HG03354 (cell line): ENCODE measurements at regions not wholly inside any gene's neighbourhood (a gene's known extent, or its start where the extent isn't known, plus 50 kb on each side); places are given as distances from the start of the nearest gene placed in this dataset.
A peak's percentile ranks its signal among the peaks of the same experiment; 100 is the strongest.

Source experiments
- ATAC-seq: cut with Tn5 transposase; IDR thresholded peaks from one replicate; pipeline ENCODE4 v1.9.1; 2021; ENCODE audit warnings: mild to moderate bottlenecking; ENCODE audit not compliant: unreplicated experiment, poor library complexity, severe bottlenecking

DNA sequence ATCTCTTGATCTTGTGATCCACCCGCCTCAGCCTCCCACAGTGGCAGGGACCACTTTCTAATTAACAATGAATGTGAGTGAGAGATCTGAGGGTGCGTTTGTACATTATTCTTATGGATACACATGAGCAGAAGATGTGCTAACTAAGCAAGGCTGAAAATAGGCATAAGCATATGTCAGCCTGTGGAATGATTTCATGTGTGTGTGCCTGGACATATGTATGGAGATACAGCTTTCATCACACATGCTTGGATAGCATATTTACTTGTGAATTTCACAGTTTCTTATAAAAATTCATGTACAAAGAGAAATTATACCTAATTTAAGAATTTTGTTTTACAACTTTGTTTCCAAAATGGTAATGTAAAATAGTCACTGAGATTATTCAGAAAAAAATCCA is 565.6 kb downstream of the MTRR start:
- no peak for ATAC-seq

GRCh38 chr5:8436924-8437323 is 568.0 kb downstream of the MTRR start:
- no peak for ATAC-seq

DNA sequence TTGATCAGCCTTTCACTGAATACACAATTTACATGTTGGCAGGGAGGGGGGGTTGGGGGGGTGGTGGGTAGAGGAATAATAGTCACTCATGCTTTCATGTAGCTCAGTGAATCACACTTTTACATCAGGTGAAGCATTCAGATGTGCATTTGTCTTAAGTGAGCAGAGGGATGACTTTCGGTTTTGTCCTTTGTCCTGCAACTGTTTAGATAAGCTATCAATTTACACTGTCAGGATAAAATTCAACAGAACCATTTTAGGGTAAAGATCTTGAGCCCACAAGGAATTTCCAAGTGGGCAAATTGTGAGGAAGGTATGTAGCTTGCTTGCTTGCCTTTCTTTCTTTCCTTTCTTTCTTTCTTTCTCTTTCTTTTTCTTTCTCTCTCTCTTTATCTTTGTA is 576.2 kb downstream of the MTRR start:
- no peak for ATAC-seq

DNA sequence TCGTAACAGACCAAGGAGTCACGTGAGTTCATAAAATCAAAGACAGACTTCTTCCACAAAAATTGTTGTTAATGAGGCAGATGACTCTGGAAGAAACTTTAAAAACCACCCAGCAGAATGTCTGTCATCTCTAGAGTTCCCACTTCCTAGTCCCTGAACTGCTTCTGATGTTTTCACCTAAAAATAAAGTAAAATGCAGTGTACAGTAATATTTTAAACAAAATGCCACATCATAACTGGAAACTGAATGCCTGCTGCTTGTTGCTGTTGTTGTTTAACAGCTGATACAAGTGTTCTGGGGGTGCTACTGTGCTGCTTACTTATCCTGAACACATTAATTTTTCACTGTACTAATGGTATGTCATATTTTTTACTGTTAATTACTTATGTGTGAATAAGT is 577.2 kb downstream of the MTRR start:
- ATAC-seq: no peak

- ATAC-seq: no peak
Measured at GRCh38 chr5:8456846-8457186, 587.9 kb downstream of the MTRR start.

GRCh38 chr5:8457187-8458037 is 588.5 kb downstream of the MTRR start:
- peak; percentile 96 for ATAC-seq

DNA sequence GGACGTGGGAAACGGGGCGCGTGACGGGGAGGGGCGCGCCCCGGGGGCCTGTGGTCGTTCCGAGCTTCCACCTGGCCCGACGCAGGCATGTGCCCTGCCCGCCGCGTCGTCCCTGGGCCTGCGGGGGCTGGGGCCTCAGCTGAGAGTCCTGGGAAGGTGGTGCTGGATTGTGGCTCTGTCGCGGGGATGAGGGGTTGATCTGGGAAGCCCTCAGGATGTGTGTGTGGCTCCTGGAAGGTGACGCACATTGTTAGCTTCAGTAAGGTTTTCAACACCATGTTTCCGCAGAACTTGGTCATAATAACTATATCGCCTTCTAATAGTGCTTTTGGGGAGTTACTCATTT is 589.1 kb downstream of the MTRR start:
- ATAC-seq: peak; percentile 26

GRCh38 chr5:8461543-8461942 is 592.6 kb downstream of the MTRR start:
- no peak for ATAC-seq

GRCh38 chr5:8462565-8462964 is 593.6 kb downstream of the MTRR start:
- ATAC-seq: no peak

DNA sequence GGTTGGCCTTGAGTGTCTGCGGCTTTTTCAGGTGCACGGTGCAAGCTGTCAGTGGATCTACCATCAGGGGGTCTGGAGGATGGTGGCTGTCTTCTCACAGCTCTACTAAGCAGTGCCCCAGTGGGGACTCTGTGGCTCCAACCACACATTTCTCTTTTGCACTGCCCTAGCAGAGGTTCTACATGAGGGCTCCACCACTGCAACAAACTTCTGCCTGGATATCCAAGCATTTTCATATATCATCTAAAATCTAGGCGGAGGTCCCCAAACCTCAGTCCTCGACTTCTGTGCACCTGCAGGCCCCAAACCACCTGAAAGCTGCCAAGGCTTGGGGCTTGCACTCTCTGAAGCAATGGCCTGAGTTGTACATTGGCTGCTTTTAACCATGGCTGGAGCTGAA is 601.5 kb downstream of the MTRR start:
- no peak for ATAC-seq

DNA sequence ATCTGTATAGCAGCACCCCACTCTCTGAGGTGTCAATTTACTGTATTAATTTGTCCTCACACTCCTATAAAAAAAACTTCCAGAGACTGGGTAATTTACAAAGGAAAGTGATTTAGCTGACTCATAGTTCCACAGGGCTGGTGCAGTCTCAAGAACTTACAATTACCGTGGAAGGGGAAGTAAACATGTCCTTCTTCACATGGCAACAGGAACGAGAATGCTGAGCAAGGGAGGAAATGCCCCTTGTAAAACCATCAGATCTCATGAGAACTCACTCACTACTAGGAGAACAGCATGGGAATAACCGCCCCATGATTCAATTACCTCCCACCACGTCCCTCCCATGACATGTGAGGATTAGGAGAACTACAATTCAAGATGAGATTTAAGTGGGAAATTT is 602.6 kb downstream of the MTRR start:
- ATAC-seq: no peak

DNA sequence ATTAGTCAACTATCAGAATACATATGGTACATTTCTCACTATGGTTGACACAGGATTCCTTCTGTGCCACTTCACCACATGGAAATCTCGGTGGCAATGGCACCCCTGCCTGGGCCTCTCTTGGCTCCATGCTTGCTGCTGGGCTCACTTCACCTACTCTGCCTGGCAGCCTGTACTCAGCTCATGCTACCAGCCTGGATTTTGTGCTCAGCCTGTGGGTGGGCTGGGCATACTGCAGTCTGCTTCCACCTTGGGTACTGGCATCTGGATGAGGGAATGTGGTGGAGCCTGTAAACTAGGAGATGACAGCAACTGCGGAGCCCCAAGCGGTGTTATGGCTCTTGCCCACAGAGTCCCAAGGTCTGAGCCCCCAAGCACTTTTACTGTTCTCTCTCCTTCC is 604.1 kb downstream of the MTRR start:
- no peak for ATAC-seq

DNA sequence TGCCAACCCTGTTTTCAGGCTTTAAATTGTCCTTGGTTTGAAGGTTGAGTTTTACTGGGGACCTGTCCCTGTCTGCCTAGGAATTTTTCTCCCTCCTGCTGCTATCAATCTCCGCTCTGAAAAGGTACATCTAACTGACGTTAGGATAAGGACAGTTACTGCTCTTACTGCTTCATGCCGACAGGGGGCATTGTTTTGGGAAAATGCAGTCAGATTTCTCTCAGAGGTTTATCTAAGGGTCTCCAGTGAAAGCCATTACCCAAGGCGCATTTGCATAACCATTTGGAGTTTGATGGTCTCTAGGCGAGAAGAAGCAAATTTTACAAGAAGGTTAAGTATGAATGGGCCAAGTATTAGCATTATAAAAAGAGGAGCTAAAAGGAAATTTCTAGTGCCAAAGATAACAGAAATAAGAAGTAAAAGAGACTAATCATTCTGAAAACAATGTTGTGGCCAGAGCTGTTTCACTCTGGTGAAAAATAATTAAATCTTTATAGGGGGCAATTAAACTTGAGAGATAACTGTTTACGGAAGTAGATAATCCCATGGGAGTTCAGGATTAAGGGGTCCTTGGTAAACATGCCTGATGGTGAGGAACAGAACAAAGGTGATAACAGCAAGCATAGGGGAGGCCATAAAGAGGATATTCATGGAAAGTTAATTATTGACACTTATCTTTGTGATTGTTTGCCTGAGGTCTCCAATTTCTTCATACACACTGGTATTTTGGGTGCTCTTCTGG is 605.0 kb downstream of the MTRR start:
- ATAC-seq: no peak

- ATAC-seq: no peak
Measured at GRCh38 chr5:8474569-8474930, 605.6 kb downstream of the MTRR start.

DNA sequence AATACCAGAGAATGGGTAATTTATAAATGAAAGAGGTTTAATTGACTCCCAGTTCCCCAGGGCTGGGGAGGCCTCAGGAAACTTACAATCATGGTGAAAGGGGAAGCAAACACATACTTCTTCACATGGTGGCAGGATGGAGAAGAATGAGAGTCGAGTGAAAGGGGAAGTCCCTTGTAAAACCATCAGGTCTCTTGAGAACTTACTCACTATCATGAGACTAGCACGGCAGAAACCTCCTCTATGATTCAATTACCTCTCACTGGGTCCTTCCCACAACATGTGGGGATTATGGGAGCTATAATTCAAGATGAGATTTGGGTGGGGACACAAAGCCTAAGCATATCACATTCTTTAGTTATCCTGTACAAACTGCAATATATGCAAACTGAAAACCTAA is 609.4 kb downstream of the MTRR start:
- no peak for ATAC-seq

- no peak for ATAC-seq
Measured at GRCh38 chr5:8481007-8481406, 612.1 kb downstream of the MTRR start.

DNA sequence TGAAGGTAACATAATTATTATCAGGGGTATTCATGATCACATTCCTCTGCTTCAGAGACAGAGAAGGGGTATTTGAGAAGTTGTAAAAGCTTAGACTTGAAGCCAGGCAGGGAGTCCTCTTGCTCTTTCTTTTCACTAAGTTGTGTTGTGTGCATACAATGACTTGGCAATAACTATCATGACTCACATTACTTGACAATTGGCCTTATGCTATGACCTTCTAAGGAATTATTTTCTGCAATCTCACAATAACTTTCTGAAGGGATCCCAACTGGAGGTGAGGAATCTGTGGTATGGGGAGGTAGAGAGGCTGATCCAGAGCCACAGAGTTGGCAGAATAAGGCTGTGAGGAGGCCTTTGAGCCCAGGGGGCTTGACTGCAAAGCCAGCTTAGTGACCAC is 622.3 kb downstream of the MTRR start:
- ATAC-seq: no peak

DNA sequence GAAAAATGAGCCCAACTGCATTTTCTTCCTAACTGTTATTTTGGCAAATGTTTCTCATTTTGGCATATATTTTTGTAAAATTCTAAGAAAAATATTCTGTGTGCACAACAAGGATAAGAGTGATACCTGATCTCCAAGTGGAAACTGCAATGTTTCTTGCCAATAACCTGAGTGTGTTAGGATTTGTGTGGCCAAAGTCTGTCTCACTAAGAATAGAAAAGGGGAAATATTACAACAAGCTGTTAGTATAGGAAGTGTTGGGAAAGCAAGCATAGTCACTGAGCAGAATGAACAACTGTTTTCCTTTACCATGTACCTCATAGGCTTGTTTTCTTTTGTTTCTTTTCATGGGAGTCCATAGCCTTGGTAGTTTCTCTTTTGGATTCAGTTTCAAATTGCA is 624.2 kb downstream of the MTRR start:
- ATAC-seq: no peak

- no peak for ATAC-seq
Measured at GRCh38 chr5:8500426-8500825, 631.5 kb downstream of the MTRR start.

DNA sequence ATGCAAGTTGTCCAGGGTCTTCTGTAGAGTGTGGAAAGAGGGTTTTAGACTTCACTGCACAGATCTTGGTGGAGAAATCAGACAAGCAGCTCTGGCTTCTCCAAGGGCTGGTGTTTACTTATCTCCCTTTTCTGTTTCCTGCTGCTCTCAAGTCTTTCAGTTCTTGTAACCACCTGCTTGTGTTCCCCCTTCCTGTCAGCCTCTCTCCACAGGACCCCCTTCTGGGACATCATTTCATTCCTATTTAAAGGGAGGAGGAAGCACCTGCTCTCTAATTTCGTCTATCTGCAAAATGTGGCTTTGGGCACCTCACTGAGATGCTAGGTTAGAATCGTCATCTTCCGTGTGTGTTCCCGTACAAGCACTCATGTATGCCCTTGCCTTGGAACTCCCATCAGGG is 636.2 kb downstream of the MTRR start:
- no peak for ATAC-seq

DNA sequence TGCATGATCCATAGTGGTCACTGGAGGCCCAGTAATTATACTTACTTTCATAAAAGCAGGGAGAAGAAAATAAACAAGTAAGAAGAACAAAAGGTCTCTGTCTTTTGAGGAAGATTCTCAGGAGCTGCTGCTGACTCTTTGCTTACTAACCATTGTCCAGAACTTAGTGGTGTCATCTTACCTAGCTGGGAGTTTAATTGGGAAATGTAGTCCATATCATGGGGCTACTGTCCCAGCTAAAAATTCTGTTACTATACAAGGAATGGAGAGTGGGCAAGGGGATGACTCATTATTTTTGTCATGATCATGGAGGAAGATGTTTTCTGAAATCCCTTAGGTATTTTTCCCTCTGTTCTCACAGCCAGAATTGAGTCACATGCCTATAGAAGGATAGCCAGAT is 639.3 kb downstream of the MTRR start:
- ATAC-seq: no peak

DNA sequence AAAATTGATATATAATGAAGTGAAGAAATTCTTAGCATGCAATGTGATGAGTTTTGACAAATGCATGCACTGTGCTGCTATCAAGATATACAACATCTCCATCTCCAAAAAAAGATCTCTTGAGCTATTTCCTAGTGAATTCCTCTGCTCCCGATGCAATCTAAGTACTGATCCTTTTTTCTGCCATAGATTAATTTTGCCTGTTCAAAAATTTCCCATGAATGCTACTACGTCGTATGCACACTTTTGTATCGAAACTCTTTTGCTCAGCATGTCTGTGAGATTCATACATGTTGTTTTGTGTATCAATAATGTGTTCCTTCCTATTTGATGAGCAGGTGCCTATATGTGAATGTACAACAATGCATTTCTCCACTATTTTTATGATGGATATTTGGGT is 647.4 kb downstream of the MTRR start:
- ATAC-seq: no peak
